Panc1 (cell line): ENCODE measurements at regions not wholly inside any gene's neighbourhood (a gene's known extent, or its start where the extent isn't known, plus 50 kb on each side); places are given as distances from the start of the nearest gene placed in this dataset.

Source experiments
- ATAC-seq: fragments of 200-7000 bp; cut with Tn5 transposase; 2 replicates; pipeline ENCODE4 v1.9.1; 2020; ENCODE audit warnings: mild to moderate bottlenecking, moderate library complexity
- BruUV-seq: library from RNA; stranded (reverse); fragments of 400-500 nt; replicated peaks from 2 replicates; lab custom pipeline; 2021; lab: Mats Ljungman, UMichigan
- CTCF ChIA-PET: fragments of 300-600 bp; sonication (Branson Sonifier 250); formaldehyde crosslinking; loops from one replicate; lab custom pipeline; 2022; ENCODE audit warnings: antibody characterized with exemption; lab: Charles Lee
- POLR2A ChIA-PET: fragments of 300-600 bp; sonication (Branson Sonifier 250); formaldehyde crosslinking; loops from one replicate; lab custom pipeline; 2022; ENCODE audit warnings: antibody characterized with exemption; lab: Charles Lee
- DNase-seq: peaks from one replicate; pipeline ENCODE4 v3.0.0-alpha.2; 2010; ENCODE audit warnings: low read depth, low spot score
- H3K27ac ChIP-seq: 2 replicates; pipeline ENCODE4 v1.5.1; 2011; ENCODE audit warnings: mild to moderate bottlenecking, low read length, inconsistent platforms
- H3K27me3 ChIP-seq: fragments of 200-500 bp; sonication (Bioruptor generic); 2 replicates; pipeline ENCODE4 v1.6.0; 2014; ENCODE audit warnings: low read length, inconsistent platforms; ENCODE audit not compliant: control insufficient read depth, insufficient read depth
- H3K36me3 ChIP-seq: fragments of 200-500 bp; sonication (Bioruptor generic); 2 replicates; pipeline ENCODE4 v1.5.1; 2014; ENCODE audit warnings: inconsistent platforms, mild to moderate bottlenecking, low read length, moderate library complexity; ENCODE audit not compliant: control insufficient read depth, insufficient read depth
- H3K4me1 ChIP-seq: 2 replicates; pipeline ENCODE4 v1.5.1; 2011; ENCODE audit warnings: inconsistent platforms, mild to moderate bottlenecking, low read length, moderate library complexity; ENCODE audit not compliant: control insufficient read depth, insufficient read depth
- H3K4me3 ChIP-seq, 2 experiments: 2 replicates each; pipeline ENCODE4 v1.5.1; 2011 to 2012; ENCODE audit warnings: low read depth in 2 of 2, low read length in 2 of 2, mild to moderate bottlenecking in 2 of 2, inconsistent platforms in 1 of 2, moderate library complexity in 1 of 2
- H3K9me3 ChIP-seq: fragments of 200-500 bp; sonication (Bioruptor generic); 2 replicates; pipeline ENCODE4 v1.5.1; 2014; ENCODE audit warnings: low read depth, mild to moderate bottlenecking, inconsistent platforms, low read length, moderate library complexity; ENCODE audit not compliant: control insufficient read depth, insufficient read depth
- POLR2AphosphoS5 ChIP-seq: IDR thresholded peaks from 2 replicates; pipeline ENCODE4 v1.6.1; 2012; ENCODE audit warnings: mild to moderate bottlenecking, low read depth, low read length, moderate library complexity
- SIN3A ChIP-seq: IDR thresholded peaks from 2 replicates; pipeline ENCODE4 v1.6.1; 2012; ENCODE audit warnings: low read depth, mild to moderate bottlenecking, low read length, moderate library complexity, borderline replicate concordance; ENCODE audit not compliant: insufficient read depth
- TCF7L2 ChIP-seq: IDR thresholded peaks from 2 replicates; pipeline ENCODE4 v1.6.1; 2011; ENCODE audit warnings: mild to moderate bottlenecking, low read depth, low read length, inconsistent platforms
- in situ Hi-C: cut with HindIII; loops from 2 replicates; pipeline ENCODE4 v1.10.0; 2016; ENCODE audit warnings: low sequenced_read_pairs, low pct_unique_long_range_greater_than_20kb
- intact Hi-C: fragments of 100-400 bp; cut with micrococcal nuclease; formaldehyde crosslinking; loops from one replicate; pipeline ENCODE4 v1.10.0; 2022; ENCODE audit not compliant: unreplicated experiment
- TF ChIP-seq, protein P1 (sequence below): fragments of 450-650 bp; IDR thresholded peaks from 2 replicates; pipeline ENCODE4 v1.5.1; 2017; ENCODE audit warnings: mild to moderate bottlenecking
- TF ChIP-seq, protein P2 (sequence below), 2 experiments: IDR thresholded peaks; 2 replicates each; pipeline ENCODE4 v1.6.1; 2011 to 2012; ENCODE audit warnings: low read depth in 2 of 2, control low read depth in 1 of 2, low read length in 1 of 2, mild to moderate bottlenecking in 1 of 2, moderate library complexity in 1 of 2; ENCODE audit not compliant: insufficient read depth in 1 of 2

DNA sequence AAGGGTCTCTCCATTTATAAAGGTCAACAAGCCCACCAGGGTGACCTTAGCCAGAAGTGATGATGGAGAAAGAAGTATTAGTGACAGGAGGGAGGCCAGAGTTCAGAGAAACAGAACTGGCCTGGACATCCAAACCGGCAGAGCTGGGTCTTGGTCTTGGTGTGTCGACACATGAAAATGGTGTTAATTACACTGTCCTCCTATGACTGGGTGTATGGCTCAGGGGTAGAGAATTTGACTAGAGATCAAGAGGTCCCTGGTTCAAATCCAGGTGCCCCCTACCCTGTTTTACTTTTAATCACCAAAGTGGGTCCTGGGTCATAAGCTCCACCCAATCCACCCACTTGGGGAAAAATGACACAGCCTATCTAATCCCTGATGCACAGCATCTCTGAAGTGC lies 110.6 kb upstream of the ZNF746 start:
- in situ Hi-C loops (no loop called here), intact Hi-C loops (no loop called here)
- DNase-seq, result no peak
- no TSS peak for BruUV-seq
- TF ChIP-seq, protein P1, sequence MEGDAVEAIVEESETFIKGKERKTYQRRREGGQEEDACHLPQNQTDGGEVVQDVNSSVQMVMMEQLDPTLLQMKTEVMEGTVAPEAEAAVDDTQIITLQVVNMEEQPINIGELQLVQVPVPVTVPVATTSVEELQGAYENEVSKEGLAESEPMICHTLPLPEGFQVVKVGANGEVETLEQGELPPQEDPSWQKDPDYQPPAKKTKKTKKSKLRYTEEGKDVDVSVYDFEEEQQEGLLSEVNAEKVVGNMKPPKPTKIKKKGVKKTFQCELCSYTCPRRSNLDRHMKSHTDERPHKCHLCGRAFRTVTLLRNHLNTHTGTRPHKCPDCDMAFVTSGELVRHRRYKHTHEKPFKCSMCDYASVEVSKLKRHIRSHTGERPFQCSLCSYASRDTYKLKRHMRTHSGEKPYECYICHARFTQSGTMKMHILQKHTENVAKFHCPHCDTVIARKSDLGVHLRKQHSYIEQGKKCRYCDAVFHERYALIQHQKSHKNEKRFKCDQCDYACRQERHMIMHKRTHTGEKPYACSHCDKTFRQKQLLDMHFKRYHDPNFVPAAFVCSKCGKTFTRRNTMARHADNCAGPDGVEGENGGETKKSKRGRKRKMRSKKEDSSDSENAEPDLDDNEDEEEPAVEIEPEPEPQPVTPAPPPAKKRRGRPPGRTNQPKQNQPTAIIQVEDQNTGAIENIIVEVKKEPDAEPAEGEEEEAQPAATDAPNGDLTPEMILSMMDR, result no peak
- no peak for TF ChIP-seq POLR2AphosphoS5
- TF ChIP-seq, protein P2, sequence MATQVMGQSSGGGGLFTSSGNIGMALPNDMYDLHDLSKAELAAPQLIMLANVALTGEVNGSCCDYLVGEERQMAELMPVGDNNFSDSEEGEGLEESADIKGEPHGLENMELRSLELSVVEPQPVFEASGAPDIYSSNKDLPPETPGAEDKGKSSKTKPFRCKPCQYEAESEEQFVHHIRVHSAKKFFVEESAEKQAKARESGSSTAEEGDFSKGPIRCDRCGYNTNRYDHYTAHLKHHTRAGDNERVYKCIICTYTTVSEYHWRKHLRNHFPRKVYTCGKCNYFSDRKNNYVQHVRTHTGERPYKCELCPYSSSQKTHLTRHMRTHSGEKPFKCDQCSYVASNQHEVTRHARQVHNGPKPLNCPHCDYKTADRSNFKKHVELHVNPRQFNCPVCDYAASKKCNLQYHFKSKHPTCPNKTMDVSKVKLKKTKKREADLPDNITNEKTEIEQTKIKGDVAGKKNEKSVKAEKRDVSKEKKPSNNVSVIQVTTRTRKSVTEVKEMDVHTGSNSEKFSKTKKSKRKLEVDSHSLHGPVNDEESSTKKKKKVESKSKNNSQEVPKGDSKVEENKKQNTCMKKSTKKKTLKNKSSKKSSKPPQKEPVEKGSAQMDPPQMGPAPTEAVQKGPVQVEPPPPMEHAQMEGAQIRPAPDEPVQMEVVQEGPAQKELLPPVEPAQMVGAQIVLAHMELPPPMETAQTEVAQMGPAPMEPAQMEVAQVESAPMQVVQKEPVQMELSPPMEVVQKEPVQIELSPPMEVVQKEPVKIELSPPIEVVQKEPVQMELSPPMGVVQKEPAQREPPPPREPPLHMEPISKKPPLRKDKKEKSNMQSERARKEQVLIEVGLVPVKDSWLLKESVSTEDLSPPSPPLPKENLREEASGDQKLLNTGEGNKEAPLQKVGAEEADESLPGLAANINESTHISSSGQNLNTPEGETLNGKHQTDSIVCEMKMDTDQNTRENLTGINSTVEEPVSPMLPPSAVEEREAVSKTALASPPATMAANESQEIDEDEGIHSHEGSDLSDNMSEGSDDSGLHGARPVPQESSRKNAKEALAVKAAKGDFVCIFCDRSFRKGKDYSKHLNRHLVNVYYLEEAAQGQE (IDR thresholded peaks at IDR 0.05; ENCODE audit: insufficient read depth in 1 of 2, low read depth in 2 of 2, low read length in 1 of 2), result no peak
- no peak for TF ChIP-seq SIN3A
- no peak for TF ChIP-seq TCF7L2
- H3K36me3 ChIP-seq, result peaks cover 14% of the 10 kb centered on the region
- no peaks in the 10 kb centered on the region for H3K9me3 ChIP-seq
- no peaks in the 10 kb centered on the region for H3K27me3 ChIP-seq
- ChIA-PET CTCF (no interaction called here), POLR2A (no interaction called here)
- H3K27ac ChIP-seq, result no peak overlapping the region
- H3K4me1 ChIP-seq, result no peaks in the 10 kb centered on the region
- H3K4me3 ChIP-seq, result no peak overlapping the region
- no peak for ATAC-seq

- TF ChIP-seq TCF7L2, result no peak
- TF ChIP-seq, protein P1, result no peak
- Histone ChIP-seq H3K36me3 (peaks cover 12% of the 10 kb centered on the region), H3K4me3 (no peak overlapping the region), H3K9me3 (no peaks in the 10 kb centered on the region), H3K4me1 (no peaks in the 10 kb centered on the region), H3K27ac (no peak overlapping the region), H3K27me3 (no peaks in the 10 kb centered on the region)
- POLR2A ChIA-PET, result no interaction called here
- CTCF ChIA-PET, result no interaction called here
- BruUV-seq, result no TSS peak
- no peak for DNase-seq
- in situ Hi-C loops (no loop called here), intact Hi-C loops (no loop called here)
- ATAC-seq, result no peak
These were observed 110.1 kb upstream of the ZNF746 start for GRCh38 chr7:149607683-149608082.

DNA sequence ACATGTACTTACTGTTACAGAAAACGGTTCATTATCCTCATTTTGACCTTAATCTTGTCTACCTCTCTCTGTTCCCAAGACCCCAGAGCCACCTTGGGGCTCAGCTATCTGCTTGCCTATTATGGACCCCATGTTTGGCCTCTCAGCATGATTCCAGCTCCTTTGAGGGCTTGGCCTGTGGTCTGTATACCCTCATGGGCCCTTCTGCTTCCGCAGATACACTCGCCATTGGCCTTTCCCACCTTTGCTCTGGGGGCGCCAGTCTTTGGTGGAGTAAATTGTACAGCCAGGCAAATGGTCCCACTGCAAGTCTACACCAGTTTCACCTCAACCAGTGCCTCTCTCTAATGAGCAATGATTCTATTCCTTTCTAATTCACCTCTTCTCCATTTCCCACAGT lies 109.2 kb upstream of the ZNF746 start:
- Histone ChIP-seq H3K36me3 (peaks cover 12% of the 10 kb centered on the region; the same call in 1 of the 2 replicates), H3K27me3 (no peaks in the 10 kb centered on the region), H3K27ac (no peak overlapping the region), H3K4me3 (no peak overlapping the region), H3K4me1 (no peaks in the 10 kb centered on the region), H3K9me3 (no peaks in the 10 kb centered on the region)
- TF ChIP-seq, protein P1, result no peak
- no TSS peak for BruUV-seq
- POLR2A ChIA-PET, result no interaction called here
- no peak for ATAC-seq
- CTCF ChIA-PET, result no interaction called here
- in situ Hi-C loops, result no loop called here
- DNase-seq, result no peak
- intact Hi-C loops, result no loop called here
